Neural progenitor cell (in vitro differentiated cells): ENCODE measurements at regions not wholly inside any gene's neighbourhood (a gene's known extent, or its start where the extent isn't known, plus 50 kb on each side); places are given as distances from the start of the nearest gene placed in this dataset.

Source experiments
- CTCF ChIP-seq: fragments of 200-600 bp; sonication (generic); IDR thresholded peaks from 2 replicates; pipeline ENCODE4 v1.5.1; 2017; ENCODE audit warnings: antibody characterized with exemption, mild to moderate bottlenecking
- EZH2 ChIP-seq: fragments of 200-600 bp; sonication (generic); IDR thresholded peaks from 2 replicates; pipeline ENCODE4 v1.6.1; 2017; ENCODE audit warnings: antibody characterized with exemption, mild to moderate bottlenecking, moderate library complexity
- EZH2phosphoT487 ChIP-seq: fragments of 200-600 bp; sonication (generic); IDR thresholded peaks from 2 replicates; pipeline ENCODE4 v1.6.1; 2017; ENCODE audit warnings: antibody characterized with exemption

GRCh38 chr12:124458220-124458991 lies 109.0 kb downstream of the NCOR2 start:
- no peak for TF ChIP-seq CTCF
- no peak for TF ChIP-seq EZH2
- TF ChIP-seq EZH2phosphoT487: no peak
